Testis (tissue), 2 donors: ENCODE measurements at regions not wholly inside any gene's neighbourhood (a gene's known extent, or its start where the extent isn't known, plus 50 kb on each side); places are given as distances from the start of the nearest gene placed in this dataset.

Source experiments
- DNase-seq: peaks from one replicate; pipeline ENCODE4 v3.0.0-alpha.2; 2019
- H3K27ac ChIP-seq, 2 donors: fragments of 200-600 bp; sonication (generic); one replicate each; pipeline ENCODE4 v1.5.1; 2019
- H3K27me3 ChIP-seq: fragments of 200-600 bp; sonication (generic); one replicate; pipeline ENCODE4 v1.5.1; 2019
- H3K36me3 ChIP-seq: fragments of 200-600 bp; sonication (generic); one replicate; pipeline ENCODE4 v1.5.1; 2017; ENCODE audit warnings: low read depth; ENCODE audit errors: missing control alignments
- H3K4me1 ChIP-seq: fragments of 200-600 bp; sonication (generic); one replicate; pipeline ENCODE4 v1.5.1; 2019
- H3K4me3 ChIP-seq, 2 donors: fragments of 200-600 bp; sonication (generic); one replicate each; pipeline ENCODE4 v1.5.1; 2017 to 2019
- H3K9me3 ChIP-seq: fragments of 200-600 bp; sonication (generic); one replicate; pipeline ENCODE4 v1.5.1; 2017
- POLR2A ChIP-seq: fragments of 450-650 bp; IDR thresholded peaks from one replicate; pipeline ENCODE4 v1.6.1; 2017; ENCODE audit warnings: antibody characterized with exemption, mild to moderate bottlenecking, moderate library complexity
- WGBS, 2 donors: methylation state at CpG; one replicate each; pipeline ENCODE4 v1.1.5; 2018; 5-methylcytosine and 5-hydroxymethylcytosine counted together
- intact Hi-C: fragments of 100-400 bp; cut with DNase I; formaldehyde crosslinking; loops from one replicate; pipeline ENCODE4 v1.15.1; 2023; ENCODE audit warnings: low total_unique reads
- TF ChIP-seq, protein P1 (sequence below), 3 experiments: fragments of 450-650 bp in 2 of 3; fragments of 200-600 bp in 1 of 3; sonication (generic) in 1 of 3; IDR thresholded peaks; one replicate each; pipeline ENCODE4 v1.5.1; 2016 to 2019; ENCODE audit warnings: antibody characterized with exemption in 3 of 3, mild to moderate bottlenecking in 2 of 3, moderate library complexity in 1 of 3

DNA sequence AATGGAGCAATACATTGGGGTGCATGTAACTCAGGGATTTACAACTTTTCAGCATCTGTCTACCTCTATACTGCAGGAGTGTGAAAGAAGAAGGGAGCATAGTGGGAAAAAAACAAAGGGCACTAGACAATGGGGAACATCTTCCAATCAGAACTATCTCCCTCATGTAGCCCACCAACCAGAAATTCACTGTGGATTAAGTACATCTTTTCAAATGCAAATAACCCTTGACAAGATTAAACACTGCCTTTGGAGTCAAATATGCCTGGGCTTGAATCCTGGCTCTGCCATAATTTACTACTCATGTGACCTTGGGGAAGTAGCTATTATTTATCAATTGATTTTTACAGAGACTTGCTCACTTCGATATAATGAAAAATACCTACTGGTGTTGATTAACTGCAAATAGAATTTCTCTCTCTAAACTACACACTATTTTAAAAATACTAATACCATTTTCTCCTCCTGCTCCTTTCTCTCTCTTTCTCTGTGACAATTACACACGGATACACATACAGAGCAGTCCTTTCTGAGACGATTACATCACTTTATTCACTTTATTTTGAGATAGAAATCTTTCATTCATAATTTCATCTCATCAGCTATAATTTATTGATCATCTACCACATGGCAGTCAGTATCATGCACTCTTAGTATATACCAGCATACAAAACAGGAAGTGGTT, 783.7 kb downstream of the FRK start:
- Histone ChIP-seq H3K36me3 (no peaks in the 10 kb centered on the region), H3K27me3 (no peaks in the 10 kb centered on the region), H3K4me1 (no peaks in the 10 kb centered on the region), H3K9me3 (no peaks in the 10 kb centered on the region), H3K27ac (no peak overlapping the region), H3K4me3 (no peak overlapping the region)
- WGBS, 2 donors, result 44 to 47% methylated on average over 3 of the region's 3 CpGs
- intact Hi-C loops, result no loop called here
- no peak for DNase-seq
- TF ChIP-seq, protein P1, sequence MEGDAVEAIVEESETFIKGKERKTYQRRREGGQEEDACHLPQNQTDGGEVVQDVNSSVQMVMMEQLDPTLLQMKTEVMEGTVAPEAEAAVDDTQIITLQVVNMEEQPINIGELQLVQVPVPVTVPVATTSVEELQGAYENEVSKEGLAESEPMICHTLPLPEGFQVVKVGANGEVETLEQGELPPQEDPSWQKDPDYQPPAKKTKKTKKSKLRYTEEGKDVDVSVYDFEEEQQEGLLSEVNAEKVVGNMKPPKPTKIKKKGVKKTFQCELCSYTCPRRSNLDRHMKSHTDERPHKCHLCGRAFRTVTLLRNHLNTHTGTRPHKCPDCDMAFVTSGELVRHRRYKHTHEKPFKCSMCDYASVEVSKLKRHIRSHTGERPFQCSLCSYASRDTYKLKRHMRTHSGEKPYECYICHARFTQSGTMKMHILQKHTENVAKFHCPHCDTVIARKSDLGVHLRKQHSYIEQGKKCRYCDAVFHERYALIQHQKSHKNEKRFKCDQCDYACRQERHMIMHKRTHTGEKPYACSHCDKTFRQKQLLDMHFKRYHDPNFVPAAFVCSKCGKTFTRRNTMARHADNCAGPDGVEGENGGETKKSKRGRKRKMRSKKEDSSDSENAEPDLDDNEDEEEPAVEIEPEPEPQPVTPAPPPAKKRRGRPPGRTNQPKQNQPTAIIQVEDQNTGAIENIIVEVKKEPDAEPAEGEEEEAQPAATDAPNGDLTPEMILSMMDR (IDR thresholded peaks at IDR 0.05), result no peak
- TF ChIP-seq POLR2A, result no peak

DNA sequence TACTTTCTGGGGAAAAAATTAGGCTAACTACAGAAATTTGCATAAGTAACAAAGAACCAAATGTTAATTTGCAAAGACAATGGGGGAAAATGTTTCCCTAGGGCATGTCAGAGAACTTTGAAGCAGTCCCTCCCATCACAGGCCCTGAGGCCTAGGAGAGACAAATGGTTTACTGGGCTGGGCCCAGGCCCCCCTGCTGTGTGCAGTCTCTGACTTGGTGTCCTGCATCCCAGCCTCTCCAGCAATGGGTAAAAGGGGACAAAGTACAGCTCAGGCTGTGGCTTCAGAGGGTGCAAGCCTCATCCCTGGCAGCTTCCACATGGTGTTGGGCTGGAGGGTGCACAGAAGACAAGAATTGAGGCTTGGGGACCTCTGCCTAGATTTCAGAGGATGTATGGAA, 788.4 kb downstream of the FRK start:
- intact Hi-C loops, result no loop called here
- no peaks in the 10 kb centered on the region for H3K4me1 ChIP-seq
- TF ChIP-seq, protein P1 (IDR thresholded peaks at IDR 0.05), result no peak
- TF ChIP-seq POLR2A, result no peak
- H3K36me3 ChIP-seq, result no peaks in the 10 kb centered on the region
- no peak overlapping the region for H3K4me3 ChIP-seq
- no peaks in the 10 kb centered on the region for H3K27me3 ChIP-seq
- DNase-seq, result no peak
- H3K9me3 ChIP-seq, result no peaks in the 10 kb centered on the region
- H3K27ac ChIP-seq, result no peak overlapping the region

DNA sequence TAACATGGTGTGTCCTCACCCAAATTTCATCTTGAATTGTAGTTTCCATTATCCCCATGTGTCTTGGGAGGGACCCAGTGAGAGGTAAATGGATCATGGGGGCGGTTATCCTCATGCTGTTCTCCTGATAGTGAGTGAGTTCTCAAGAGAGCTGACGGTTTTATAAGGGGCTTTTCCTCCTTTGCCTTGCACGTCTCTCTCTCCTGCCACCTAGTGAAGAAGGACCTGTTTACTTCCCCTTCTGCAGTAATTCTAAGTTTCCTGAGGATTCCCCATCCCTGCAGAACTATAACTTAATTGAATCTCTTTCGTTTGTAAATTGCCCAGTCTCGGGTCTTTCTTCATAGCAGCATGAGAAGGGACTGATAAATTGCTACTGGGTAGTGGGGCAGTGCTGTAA, 789.3 kb downstream of the FRK start:
- intact Hi-C loops, result no loop called here
- Histone ChIP-seq H3K27ac (no peak overlapping the region), H3K27me3 (no peaks in the 10 kb centered on the region), H3K9me3 (no peaks in the 10 kb centered on the region), H3K36me3 (no peaks in the 10 kb centered on the region), H3K4me3 (no peak overlapping the region), H3K4me1 (no peaks in the 10 kb centered on the region)
- WGBS, 2 donors, result 40 to 61% methylated on average over 5 of the region's 5 CpGs
- no peak for DNase-seq
- no peak for TF ChIP-seq POLR2A
- TF ChIP-seq, protein P1 (IDR thresholded peaks at IDR 0.05), result no peak

DNA sequence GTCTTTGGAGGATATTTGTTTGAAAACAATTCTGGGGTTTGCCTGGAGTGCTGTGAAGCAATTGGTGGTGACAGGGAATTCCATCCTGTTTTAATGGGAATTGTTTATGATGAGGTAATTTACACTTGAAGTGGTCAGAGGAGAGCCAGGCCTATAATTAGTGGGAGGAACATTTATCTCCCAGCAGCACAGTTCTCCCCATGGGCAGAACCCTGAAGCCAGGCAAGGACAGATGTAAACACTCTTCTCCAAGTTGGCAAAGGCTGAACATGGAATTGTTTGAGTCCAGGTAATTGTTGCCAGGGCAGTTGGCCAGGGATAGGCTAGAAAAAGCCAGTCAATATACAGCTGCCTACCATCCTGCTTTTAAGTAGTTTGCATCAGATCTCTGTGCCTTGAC, 789.7 kb downstream of the FRK start:
- Histone ChIP-seq H3K27ac (no peak overlapping the region), H3K4me3 (no peak overlapping the region), H3K36me3 (no peaks in the 10 kb centered on the region), H3K4me1 (no peaks in the 10 kb centered on the region), H3K27me3 (no peaks in the 10 kb centered on the region), H3K9me3 (no peaks in the 10 kb centered on the region)
- DNase-seq, result no peak
- intact Hi-C loops, result no loop called here
- TF ChIP-seq, protein P1 (IDR thresholded peaks at IDR 0.05), result no peak
- no peak for TF ChIP-seq POLR2A

- no peaks in the 10 kb centered on the region for H3K4me1 ChIP-seq
- H3K27ac ChIP-seq, result no peak overlapping the region
- H3K27me3 ChIP-seq, result no peaks in the 10 kb centered on the region
- H3K36me3 ChIP-seq, result no peaks in the 10 kb centered on the region
- 70 to 86% methylated on average over 4 of the region's 4 CpGs for WGBS, 2 donors
- H3K9me3 ChIP-seq, result no peaks in the 10 kb centered on the region
- TF ChIP-seq, protein P1 (IDR thresholded peaks at IDR 0.05), result no peak
- TF ChIP-seq POLR2A, result no peak
- no peak overlapping the region for H3K4me3 ChIP-seq
- no peak for DNase-seq
- intact Hi-C loops, result no loop called here
Observed at GRCh38 chr6:115241373-115241772, 819.3 kb downstream of the FRK start.
